ENCODE measurements at regions not wholly inside any gene's neighbourhood (a gene's known extent, or its start where the extent isn't known, plus 50 kb on each side); places are given as distances from the start of the nearest gene placed in this dataset.

DNA sequence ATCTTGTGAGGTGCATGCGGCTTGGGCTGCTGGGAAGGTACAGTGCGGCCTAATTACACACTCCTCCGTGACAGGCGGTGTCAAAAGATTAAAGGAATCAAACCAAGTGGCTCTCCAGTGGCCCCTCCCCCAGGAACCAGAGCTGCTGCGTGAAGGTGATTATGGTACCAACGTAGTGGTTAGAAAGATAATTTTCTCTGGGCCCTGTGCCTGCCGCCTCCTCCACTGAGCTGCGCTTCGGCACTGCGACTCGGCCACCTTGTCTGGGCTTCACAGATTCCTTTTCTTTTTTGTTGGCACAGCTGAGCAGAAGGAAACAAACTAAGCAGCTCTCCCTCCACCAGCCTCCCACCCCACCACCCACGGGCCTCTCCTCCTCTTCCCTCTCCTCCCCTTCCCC is 113.2 kb upstream of the SDK2 start:
- no peak for ATAC-seq

DNA sequence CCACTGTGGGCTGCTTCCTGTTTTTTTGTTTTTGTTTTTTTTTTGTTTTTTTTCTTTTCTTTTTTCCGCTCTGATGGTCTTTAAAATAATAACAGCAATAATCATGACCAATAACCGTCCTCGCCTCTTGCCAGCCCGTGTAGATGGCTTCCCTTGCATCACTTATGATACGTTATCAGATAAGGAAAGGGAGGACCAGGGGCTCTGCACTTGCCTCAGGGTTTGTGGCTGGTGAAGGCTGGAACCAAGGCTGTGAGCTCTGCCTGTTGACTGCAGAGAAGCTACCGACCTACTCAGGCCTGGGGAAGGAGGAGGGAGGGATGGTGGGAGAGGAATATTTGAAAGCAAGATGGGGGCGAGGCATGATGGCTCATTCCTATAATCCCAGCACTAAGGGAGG is 114.0 kb upstream of the SDK2 start:
- no peak for ATAC-seq

DNA sequence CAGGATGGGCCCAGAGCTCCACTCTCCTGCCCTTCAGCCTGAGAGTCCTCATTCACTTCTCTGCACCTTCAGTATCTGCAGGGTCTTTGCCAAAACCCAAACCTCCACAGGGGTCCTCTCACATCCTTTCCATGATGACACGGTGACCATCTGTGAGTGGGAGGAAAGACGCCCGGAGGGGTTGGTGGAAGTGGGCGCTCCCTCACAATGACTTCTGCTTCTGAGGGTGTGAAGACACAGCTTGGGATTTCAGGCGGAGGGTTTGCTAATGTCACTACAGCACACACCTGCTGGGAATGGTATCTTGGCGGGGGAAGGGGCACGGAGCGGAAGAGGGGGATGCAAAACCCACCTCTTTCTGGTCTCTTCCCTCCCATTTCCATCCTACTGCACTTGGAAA is 115.1 kb upstream of the SDK2 start:
- no peak for ATAC-seq

GRCh38 chr17:73759734-73760438 is 115.6 kb upstream of the SDK2 start:
- no peak for ATAC-seq

DNA sequence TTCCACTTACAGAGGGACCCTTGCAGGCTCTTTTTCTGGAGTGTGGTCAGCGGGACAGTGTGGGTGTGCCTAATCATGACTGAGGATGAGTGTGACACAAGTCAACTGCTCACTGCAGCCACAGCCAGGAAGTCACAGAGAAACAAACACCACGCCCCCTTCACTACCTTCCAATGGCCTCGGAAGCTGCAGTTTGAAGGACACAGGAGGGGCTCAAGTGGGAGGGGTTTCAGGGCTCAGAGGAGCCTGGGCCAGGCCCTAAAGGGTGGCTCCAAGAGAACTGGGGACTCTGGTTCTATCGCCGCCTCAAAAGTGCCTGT is 116.2 kb upstream of the SDK2 start:
- ATAC-seq = no peak

GRCh38 chr17:73765824-73766563 is 121.7 kb upstream of the SDK2 start:
- no peak for ATAC-seq

- ATAC-seq = no peak
Observed at GRCh38 chr17:73767696-73768095, 123.5 kb upstream of the SDK2 start.

DNA sequence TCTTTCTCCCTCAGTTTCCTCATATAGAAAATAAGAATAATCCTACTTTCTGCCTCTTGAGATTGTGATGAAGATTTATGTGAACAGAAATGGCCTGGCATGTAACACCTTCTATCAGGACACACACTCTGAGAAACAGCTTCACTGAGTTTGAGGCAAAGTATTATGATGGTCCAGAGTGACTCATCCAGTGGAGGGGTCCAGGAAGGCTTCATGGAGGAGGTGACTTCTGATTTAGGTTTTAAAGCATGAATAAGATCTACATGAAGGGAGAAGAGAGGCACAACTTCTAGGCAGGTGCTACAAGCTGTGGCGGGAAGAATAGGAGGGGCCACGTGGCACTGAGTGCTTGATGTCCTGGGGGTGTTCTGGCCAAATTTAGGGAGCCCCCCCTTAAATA is 124.4 kb upstream of the SDK2 start:
- ATAC-seq = no peak

DNA sequence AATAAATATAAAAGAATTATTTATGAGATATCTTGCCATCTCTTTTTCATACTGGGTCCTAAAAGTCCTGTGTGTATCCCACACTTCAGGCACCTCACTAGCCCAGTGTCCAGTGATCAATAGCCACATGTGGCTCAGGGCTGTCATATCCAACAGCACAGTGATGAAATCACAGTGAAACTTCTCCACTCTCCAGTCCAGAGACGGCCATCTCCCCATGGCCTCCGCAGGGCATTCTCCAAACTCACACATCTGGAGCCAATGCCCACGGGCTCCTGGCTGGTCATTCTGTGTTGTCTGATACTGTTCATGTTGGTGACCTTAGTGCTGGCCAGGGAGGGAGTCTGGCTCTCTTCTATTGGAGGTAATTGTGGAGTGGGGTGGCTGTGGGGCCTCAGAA is 125.2 kb upstream of the SDK2 start:
- ATAC-seq = no peak

DNA sequence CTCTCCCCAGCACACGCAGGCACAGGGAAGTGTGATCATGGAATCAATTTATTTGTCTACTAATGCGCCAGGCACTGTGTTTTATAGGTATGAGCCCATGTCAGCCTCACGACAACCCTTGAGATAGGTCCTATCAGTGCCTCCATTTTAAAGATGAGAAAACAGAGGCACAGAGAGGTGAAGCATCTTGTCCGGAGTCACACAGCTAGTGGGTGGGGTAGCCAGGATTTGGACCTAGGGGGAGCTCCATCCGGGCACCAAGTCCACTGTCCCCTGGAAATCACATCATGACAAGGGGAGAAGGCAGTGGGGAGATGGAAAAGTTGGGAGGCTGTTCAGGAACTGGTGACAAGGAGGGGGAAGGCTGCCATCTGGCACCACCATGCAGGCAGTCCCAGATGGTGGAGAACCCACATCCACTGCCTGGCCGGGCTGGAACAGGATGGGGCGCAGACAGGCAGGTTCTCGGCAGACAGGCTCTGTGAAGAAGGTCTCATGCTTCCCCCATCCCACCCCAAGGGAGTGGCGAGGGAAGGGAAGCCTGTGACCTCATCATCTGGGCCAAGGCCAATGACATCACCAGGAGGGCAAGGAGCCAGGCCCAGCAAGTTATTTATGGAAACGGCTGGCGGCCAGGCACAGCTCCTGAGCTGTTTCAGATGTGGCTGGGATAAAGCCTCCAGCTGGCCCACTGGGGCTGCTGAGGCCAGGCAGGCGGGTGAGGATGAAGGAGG is 126.0 kb upstream of the SDK2 start:
- ATAC-seq = no peak

DNA sequence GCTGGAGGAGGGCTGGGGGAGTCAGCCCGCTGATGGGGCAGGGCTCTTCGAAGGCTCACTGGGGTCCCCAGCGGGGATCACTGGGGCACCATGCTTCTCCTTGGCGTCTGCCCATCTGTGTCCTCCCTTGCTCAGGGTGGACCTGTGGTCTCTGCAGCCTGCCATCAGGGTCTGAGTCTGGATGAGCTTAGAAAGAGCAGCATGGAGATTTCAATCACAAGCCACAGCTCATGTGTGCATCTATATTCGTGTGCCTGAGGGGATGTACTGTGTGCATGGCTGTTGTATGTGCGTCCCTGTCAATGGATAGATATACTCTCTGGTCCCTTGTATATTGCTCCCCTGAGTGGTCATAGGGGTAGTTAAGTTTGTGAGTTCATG is 126.6 kb upstream of the SDK2 start:
- no peak for ATAC-seq

- ATAC-seq = no peak
Observed at GRCh38 chr17:73772107-73772705, 128.0 kb upstream of the SDK2 start.

- no peak for ATAC-seq
Observed at GRCh38 chr17:73773702-73774101, 129.5 kb upstream of the SDK2 start.

GRCh38 chr17:73774852-73775251 is 130.6 kb upstream of the SDK2 start:
- ATAC-seq = no peak

DNA sequence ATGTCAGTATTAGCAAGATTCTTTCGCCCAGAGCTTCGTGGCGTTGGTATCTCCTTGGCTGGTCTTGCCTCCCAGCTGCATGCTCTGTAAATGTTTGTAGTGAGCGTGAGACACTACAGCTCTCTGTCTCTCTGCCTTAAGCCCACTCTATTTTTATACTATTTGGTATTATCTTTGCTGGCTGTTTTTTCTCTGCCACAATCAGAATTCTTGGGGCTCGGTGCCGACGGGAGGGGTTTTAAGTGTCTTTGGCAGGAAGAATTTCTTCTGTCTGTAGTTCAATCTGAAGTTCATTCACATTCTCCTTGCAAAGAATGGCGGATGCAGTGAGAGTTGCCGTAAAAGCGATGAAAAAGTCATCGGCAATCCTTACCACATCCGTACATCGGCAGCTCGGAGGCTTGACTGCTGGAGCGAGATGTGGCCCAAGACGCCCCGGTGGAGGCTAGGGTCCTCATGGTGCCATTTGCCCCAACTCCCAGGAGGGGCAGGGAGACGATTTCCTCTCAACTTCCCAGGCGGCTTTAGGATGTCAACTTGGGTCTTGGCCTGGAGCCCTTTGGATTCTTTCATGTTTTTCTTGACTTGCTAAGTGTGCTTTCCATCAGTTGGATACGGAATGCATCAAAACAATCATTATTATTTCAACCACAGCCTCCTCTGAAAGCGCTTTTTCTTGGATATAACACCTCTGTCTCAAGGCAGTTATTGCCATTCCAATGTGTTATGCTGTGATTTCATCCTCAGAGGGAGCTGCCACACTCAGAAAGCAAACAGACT is 132.3 kb upstream of the SDK2 start:
- ATAC-seq = no peak

DNA sequence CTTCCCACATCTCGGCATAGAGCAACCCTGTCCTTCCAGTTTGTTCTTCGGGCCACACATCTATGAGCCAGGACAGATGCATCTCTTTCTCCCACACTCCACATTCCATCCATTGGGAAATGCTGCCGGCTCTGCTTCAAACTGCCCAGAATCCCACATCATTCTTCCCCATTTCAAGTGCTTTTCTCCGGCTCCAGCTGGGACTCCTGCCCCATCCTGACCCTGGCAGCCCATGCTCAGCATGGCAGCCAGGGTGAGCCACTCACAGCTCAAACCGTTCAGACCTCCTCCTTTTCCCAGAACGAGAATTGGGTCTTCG is 132.8 kb upstream of the SDK2 start:
- no peak for ATAC-seq

GRCh38 chr17:73782231-73782630 is 138.0 kb upstream of the SDK2 start:
- no peak for ATAC-seq

DNA sequence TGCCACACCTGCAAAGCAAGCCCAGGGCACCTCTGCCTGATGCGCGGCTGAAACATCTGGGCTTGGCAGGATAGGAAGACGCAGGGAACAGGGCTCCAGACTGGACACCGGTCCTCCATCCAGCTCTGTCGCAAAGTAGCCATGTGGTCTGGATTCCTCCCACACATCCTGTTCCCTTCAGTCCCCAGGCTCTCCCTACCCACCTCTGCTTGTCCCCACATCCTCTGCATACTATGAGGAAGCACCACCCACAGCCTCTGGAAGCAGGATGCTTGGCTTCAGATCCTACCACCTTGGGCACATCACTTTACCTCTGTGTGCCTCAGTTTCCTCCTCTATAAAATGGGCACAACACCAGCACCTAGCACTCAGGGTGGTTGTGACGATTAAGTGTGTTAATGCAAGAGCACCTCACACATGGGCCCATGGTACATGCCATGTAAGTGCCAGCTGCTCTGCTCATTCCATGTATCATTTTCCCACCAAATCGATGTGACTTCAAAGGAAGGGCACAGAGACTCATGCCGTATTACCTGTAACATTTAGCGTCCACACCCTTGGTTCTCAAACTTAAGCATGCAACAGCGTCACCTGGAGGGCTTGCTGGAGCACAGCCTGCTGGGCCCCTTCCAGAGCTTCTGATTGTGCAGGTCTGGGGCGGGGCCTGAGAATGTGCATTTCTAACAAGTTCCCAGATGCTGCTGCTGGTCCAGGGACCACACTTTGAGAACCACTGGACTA is 138.6 kb upstream of the SDK2 start:
- no peak for ATAC-seq

DNA sequence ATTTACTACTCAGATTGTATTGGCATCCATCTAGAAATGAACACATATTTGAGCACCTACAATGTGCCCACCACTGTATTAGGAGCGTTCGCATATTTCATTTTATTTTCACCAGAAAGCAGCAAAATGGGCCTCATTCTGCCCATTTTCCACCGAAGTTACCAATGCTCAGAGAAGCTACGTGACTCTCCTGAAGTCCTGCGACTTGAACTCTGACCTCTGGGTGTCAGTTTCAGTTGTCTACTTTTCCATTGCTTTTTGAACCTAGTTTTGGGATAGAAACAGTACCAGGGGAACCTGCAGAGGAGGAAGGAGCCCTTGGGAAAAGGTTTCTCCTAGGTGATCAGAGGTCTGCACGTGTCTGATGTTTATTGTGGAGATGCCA is 139.1 kb upstream of the SDK2 start:
- ATAC-seq = no peak

DNA sequence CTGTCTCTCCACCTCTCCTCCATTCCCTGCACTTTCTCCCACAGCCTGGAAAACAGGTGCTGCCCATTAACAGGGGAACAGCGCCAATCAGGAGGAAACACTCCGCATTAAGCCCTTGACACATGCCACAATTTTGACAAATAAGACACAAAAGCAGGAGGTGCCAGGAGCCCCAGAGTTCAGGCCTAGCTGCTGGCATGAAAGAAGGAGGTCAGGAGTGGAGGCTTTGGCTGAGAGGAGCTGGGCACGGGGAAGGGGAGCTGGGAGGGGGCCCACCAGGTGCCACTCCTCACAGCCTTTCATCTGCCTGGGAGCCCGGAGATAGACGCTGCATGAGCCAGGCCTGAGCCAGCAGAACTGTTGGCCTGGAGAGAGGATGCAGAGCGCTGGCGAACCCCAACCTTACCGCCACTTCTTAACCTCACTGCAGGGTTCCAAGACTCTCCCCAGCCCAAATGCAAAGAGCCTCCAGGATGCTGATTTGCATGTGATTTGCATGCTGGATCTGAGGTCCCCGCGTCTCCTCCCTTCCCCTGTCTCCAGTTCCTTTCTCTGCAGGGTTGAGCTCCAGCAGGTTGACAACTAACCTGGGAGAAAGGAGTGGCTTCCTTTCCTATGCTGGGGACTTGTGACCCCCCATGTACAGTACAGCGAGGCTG is 139.8 kb upstream of the SDK2 start:
- ATAC-seq = no peak

GRCh38 chr17:73785496-73785895 is 141.3 kb upstream of the SDK2 start:
- no peak for ATAC-seq

All from activated CD4-positive, CD25-positive, alpha-beta regulatory T cell treated with anti-CD3 and anti-CD28 coated beads, Interleukin-2, amount 50 U/mL, for 24 hours (primary cell).